DND-41 (cell line): ENCODE measurements at regions not wholly inside any gene's neighbourhood (a gene's known extent, or its start where the extent isn't known, plus 50 kb on each side); places are given as distances from the start of the nearest gene placed in this dataset.

Experiments
- ATAC-seq: fragments of 200-7000 bp; cut with Tn5 transposase; 3 replicates; pipeline ENCODE4 v1.9.1; 2021; ENCODE audit warnings: low read depth; ENCODE audit not compliant: insufficient read depth
- DNase-seq: peaks from one replicate; pipeline ENCODE4 v3.0.0-alpha.2; 2020
- H2AFZ ChIP-seq: 2 replicates; pipeline ENCODE4 v1.6.0; 2012; ENCODE audit warnings: low read depth, low read length
- H3K27ac ChIP-seq: 2 replicates; pipeline ENCODE4 v1.5.1; 2012; ENCODE audit warnings: low read length, inconsistent platforms
- H3K27me3 ChIP-seq: fragments of 200-600 bp; sonication (generic); 2 replicates; pipeline ENCODE4 v1.6.0; 2012; ENCODE audit warnings: low read length, mild to moderate bottlenecking, inconsistent platforms; ENCODE audit not compliant: insufficient read depth, poor library complexity
- H3K36me3 ChIP-seq: 2 replicates; pipeline ENCODE4 v1.5.1; 2012; ENCODE audit warnings: low read length, inconsistent platforms; ENCODE audit not compliant: insufficient read depth
- H3K4me1 ChIP-seq: 2 replicates; pipeline ENCODE4 v1.5.1; 2012; ENCODE audit warnings: mild to moderate bottlenecking, low read length; ENCODE audit not compliant: insufficient read depth
- H3K4me2 ChIP-seq: 2 replicates; pipeline ENCODE4 v1.6.0; 2012; ENCODE audit warnings: mild to moderate bottlenecking, moderate library complexity, low read length, inconsistent platforms; ENCODE audit not compliant: insufficient read depth
- H3K4me3 ChIP-seq, 2 experiments: fragments of 200-600 bp in 1 of 2; shearing (Covaris generic) in 1 of 2; 2 replicates each; pipeline ENCODE4 v1.5.1; 2012 to 2016; ENCODE audit warnings: inconsistent platforms in 2 of 2, low read length in 2 of 2, mild to moderate bottlenecking in 2 of 2, low read depth in 1 of 2, moderate library complexity in 1 of 2
- H3K79me2 ChIP-seq: 2 replicates; pipeline ENCODE4 v1.6.0; 2012; ENCODE audit warnings: low read length, inconsistent platforms; ENCODE audit not compliant: insufficient read depth
- H3K9ac ChIP-seq: 2 replicates; pipeline ENCODE4 v1.6.0; 2012; ENCODE audit warnings: low read depth, mild to moderate bottlenecking, inconsistent platforms, low read length, moderate library complexity
- H3K9me3 ChIP-seq: 2 replicates; pipeline ENCODE4 v1.5.1; 2012; ENCODE audit warnings: low read length, moderate library complexity, mild to moderate bottlenecking, inconsistent platforms; ENCODE audit not compliant: insufficient read depth, severe bottlenecking
- H4K20me1 ChIP-seq: 2 replicates; pipeline ENCODE4 v1.6.0; 2012; ENCODE audit warnings: low read length; ENCODE audit not compliant: insufficient read depth
- EZH2 ChIP-seq: IDR thresholded peaks from 3 replicates; pipeline ENCODE4 v1.6.1; 2012; ENCODE audit warnings: borderline replicate concordance, low read depth, mild to moderate bottlenecking, moderate library complexity, low read length, inconsistent platforms; ENCODE audit not compliant: severe bottlenecking
- TF ChIP-seq, protein P1 (sequence below): IDR thresholded peaks from 2 replicates; pipeline ENCODE4 v1.5.1; 2012; ENCODE audit warnings: borderline replicate concordance, low read length, moderate library complexity, mild to moderate bottlenecking; ENCODE audit not compliant: poor library complexity, severe bottlenecking; ENCODE audit errors: extremely low read depth

- Histone ChIP-seq H3K9ac (no peak overlapping the region), H3K27ac (no peak overlapping the region), H3K4me3 (no peak overlapping the region), H3K4me1 (no peaks in the 10 kb centered on the region), H4K20me1 (no peaks in the 10 kb centered on the region), H3K36me3 (no peaks in the 10 kb centered on the region), H3K4me2 (no peak overlapping the region), H2AFZ (no peak overlapping the region), H3K9me3 (no peaks in the 10 kb centered on the region), H3K27me3 (no peaks in the 10 kb centered on the region), H3K79me2 (no peaks in the 10 kb centered on the region)
- DNase-seq = no peak
- TF ChIP-seq, protein P1, sequence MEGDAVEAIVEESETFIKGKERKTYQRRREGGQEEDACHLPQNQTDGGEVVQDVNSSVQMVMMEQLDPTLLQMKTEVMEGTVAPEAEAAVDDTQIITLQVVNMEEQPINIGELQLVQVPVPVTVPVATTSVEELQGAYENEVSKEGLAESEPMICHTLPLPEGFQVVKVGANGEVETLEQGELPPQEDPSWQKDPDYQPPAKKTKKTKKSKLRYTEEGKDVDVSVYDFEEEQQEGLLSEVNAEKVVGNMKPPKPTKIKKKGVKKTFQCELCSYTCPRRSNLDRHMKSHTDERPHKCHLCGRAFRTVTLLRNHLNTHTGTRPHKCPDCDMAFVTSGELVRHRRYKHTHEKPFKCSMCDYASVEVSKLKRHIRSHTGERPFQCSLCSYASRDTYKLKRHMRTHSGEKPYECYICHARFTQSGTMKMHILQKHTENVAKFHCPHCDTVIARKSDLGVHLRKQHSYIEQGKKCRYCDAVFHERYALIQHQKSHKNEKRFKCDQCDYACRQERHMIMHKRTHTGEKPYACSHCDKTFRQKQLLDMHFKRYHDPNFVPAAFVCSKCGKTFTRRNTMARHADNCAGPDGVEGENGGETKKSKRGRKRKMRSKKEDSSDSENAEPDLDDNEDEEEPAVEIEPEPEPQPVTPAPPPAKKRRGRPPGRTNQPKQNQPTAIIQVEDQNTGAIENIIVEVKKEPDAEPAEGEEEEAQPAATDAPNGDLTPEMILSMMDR = no peak
- no peak for TF ChIP-seq EZH2
- ATAC-seq = no peak
These were observed 69.8 kb upstream of the DNAH14 start for GRCh38 chr1:224859651-224860050.

GRCh38 chr1:224860488-224861338 is 68.8 kb upstream of the DNAH14 start:
- H3K9me3 ChIP-seq = peaks cover 4% of the 10 kb centered on the region
- no peak overlapping the region for H3K27ac ChIP-seq
- no peak for ATAC-seq
- H3K36me3 ChIP-seq = no peaks in the 10 kb centered on the region
- no peaks in the 10 kb centered on the region for H4K20me1 ChIP-seq
- H3K4me2 ChIP-seq = no peak overlapping the region
- TF ChIP-seq EZH2 = no peak
- TF ChIP-seq, protein P1 = no peak
- no peak for DNase-seq
- H3K27me3 ChIP-seq = no peaks in the 10 kb centered on the region
- H3K9ac ChIP-seq = no peak overlapping the region
- no peak overlapping the region for H3K4me3 ChIP-seq
- H3K79me2 ChIP-seq = no peaks in the 10 kb centered on the region
- H2AFZ ChIP-seq = no peak overlapping the region
- no peaks in the 10 kb centered on the region for H3K4me1 ChIP-seq

DNA sequence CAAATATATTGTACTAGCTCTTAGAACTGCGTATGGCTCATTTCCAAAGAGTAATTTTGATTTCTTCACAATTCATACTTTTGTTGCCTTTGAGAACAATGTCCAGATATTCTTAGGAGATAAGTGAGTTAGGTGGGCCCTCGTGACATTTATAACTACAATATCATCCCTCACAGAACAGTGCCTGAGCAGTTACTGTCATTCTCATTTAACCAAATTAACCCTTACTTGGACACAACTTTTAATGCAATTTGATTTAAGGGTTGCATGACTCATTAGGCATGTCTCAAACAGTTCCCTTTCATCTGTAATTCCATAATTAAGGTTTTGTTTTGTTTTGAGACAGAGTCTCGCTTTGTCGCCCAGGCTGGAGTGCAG is 68.1 kb upstream of the DNAH14 start:
- Histone ChIP-seq H3K4me3 (no peak overlapping the region), H3K27me3 (no peaks in the 10 kb centered on the region), H3K36me3 (no peaks in the 10 kb centered on the region), H4K20me1 (no peaks in the 10 kb centered on the region), H3K4me1 (no peaks in the 10 kb centered on the region), H2AFZ (no peak overlapping the region), H3K79me2 (no peaks in the 10 kb centered on the region), H3K4me2 (no peak overlapping the region), H3K9ac (no peak overlapping the region), H3K27ac (no peak overlapping the region), H3K9me3 (peaks cover 10% of the 10 kb centered on the region)
- ATAC-seq (no peak), DNase-seq (no peak)
- TF ChIP-seq EZH2 = no peak
- TF ChIP-seq, protein P1 = no peak
